ENCODE measurements at regions not wholly inside any gene's neighbourhood (a gene's known extent, or its start where the extent isn't known, plus 50 kb on each side); places are given as distances from the start of the nearest gene placed in this dataset.

- Histone ChIP-seq H3K4me1 (ENCODE audit: control insufficient read depth, insufficient read depth, low read length) (no peaks in the 10 kb centered on the region), H3K9ac (ENCODE audit: low read length in 2 of 2) (no peak overlapping the region), H3K4me3 (ENCODE audit: low read length in 2 of 2) (no peak overlapping the region), H3K36me3 (ENCODE audit: control insufficient read depth in 2 of 2, insufficient read depth in 2 of 2, low read length in 2 of 2) (no peaks in the 10 kb centered on the region), H3K9me3 (ENCODE audit: control insufficient read depth in 2 of 2, low read length in 2 of 2) (peaks cover 0 to 7% of the 10 kb centered on the region in 2 donors), H3K27ac (ENCODE audit: low read length) (no peak overlapping the region), H3K27me3 (ENCODE audit: control insufficient read depth in 1 of 2, insufficient read depth in 2 of 2, low read length in 2 of 2) (no peaks in the 10 kb centered on the region)
These were observed 445.4 kb downstream of the NBAS start for GRCh38 chr2:15115776-15116175.

- Histone ChIP-seq H3K4me1 (ENCODE audit: control insufficient read depth, insufficient read depth, low read length) (no peaks in the 10 kb centered on the region), H3K9ac (ENCODE audit: low read length in 2 of 2) (no peak overlapping the region), H3K36me3 (ENCODE audit: control insufficient read depth in 2 of 2, insufficient read depth in 2 of 2, low read length in 2 of 2) (no peaks in the 10 kb centered on the region), H3K9me3 (ENCODE audit: control insufficient read depth in 2 of 2, low read length in 2 of 2) (peaks cover 0 to 7% of the 10 kb centered on the region in 2 donors), H3K4me3 (ENCODE audit: low read length in 2 of 2) (no peak overlapping the region), H3K27me3 (ENCODE audit: control insufficient read depth in 1 of 2, insufficient read depth in 2 of 2, low read length in 2 of 2) (no peaks in the 10 kb centered on the region), H3K27ac (ENCODE audit: low read length) (no peak overlapping the region)
These were observed 444.3 kb downstream of the NBAS start for GRCh38 chr2:15116830-15117229.
